Liver (tissue), 8 donors: ENCODE measurements at regions not wholly inside any gene's neighbourhood (a gene's known extent, or its start where the extent isn't known, plus 50 kb on each side); places are given as distances from the start of the nearest gene placed in this dataset.

Experiments
- DNase-seq: peaks from one replicate; pipeline ENCODE4 v3.0.0-alpha.2; 2017; ENCODE audit warnings: low spot score
- H3K27ac ChIP-seq, 2 donors: one replicate each; pipeline ENCODE4 v1.7.0; 2013; ENCODE audit warnings: inconsistent platforms in 2 of 2, low read length in 2 of 2, control low read depth in 1 of 2, low read depth in 1 of 2, mild to moderate bottlenecking in 1 of 2
- H3K27me3 ChIP-seq, 4 donors: one replicate each; pipeline versions ENCODE4 v1.6.1 to v1.7.0; 2013; ENCODE audit warnings: low read length in 3 of 4, inconsistent platforms in 1 of 4, mild to moderate bottlenecking in 1 of 4, moderate library complexity in 1 of 4; ENCODE audit not compliant: control insufficient read depth in 4 of 4, insufficient read depth in 4 of 4
- H3K36me3 ChIP-seq, 4 donors: one replicate each; pipeline versions ENCODE4 v1.6.1 to v1.7.0; 2013; ENCODE audit warnings: low read length in 3 of 4, mild to moderate bottlenecking in 3 of 4, low read depth in 1 of 4, moderate library complexity in 1 of 4; ENCODE audit not compliant: control insufficient read depth in 4 of 4, insufficient read depth in 3 of 4
- H3K4me1 ChIP-seq, 4 donors: one replicate each; pipeline versions ENCODE4 v1.6.1 to v1.7.0; 2013; ENCODE audit warnings: low read length in 3 of 4, mild to moderate bottlenecking in 3 of 4, moderate library complexity in 1 of 4; ENCODE audit not compliant: control insufficient read depth in 4 of 4, insufficient read depth in 4 of 4
- H3K4me3 ChIP-seq, 3 donors: one replicate each; pipeline versions ENCODE4 v1.6.1 to v1.7.0; 2013; ENCODE audit warnings: low read length in 3 of 3, control low read depth in 1 of 3, low read depth in 1 of 3, mild to moderate bottlenecking in 1 of 3
- H3K9ac ChIP-seq, 2 donors: one replicate each; pipeline ENCODE4 v1.7.0; 2013; ENCODE audit warnings: low read length in 2 of 2, mild to moderate bottlenecking in 2 of 2, moderate library complexity in 2 of 2, control low read depth in 1 of 2, low read depth in 1 of 2
- H3K9me3 ChIP-seq, 4 donors: one replicate each; pipeline versions ENCODE4 v1.6.1 to v1.7.0; 2013; ENCODE audit warnings: low read length in 3 of 4; ENCODE audit not compliant: control insufficient read depth in 4 of 4
- ATF3 ChIP-seq: IDR thresholded peaks from 2 replicates; pipeline ENCODE4 v1.6.1; 2016; ENCODE audit warnings: antibody characterized with exemption
- CTCF ChIP-seq: fragments of 150-350 bp; IDR thresholded peaks from 2 replicates; pipeline ENCODE4 v1.5.1; 2017; ENCODE audit warnings: improper control_type of control experiment, low read depth, low read length; ENCODE audit not compliant: missing input control
- FOXA1 ChIP-seq: IDR thresholded peaks from 2 replicates; pipeline ENCODE4 v1.6.1; 2016; ENCODE audit warnings: antibody characterized with exemption
- HNF4A ChIP-seq, 2 donors: conservative IDR thresholded peaks; 2 replicates each; pipeline ENCODE4 v1.6.1; 2016; ENCODE audit warnings: antibody characterized with exemption in 2 of 2, mild to moderate bottlenecking in 2 of 2
- JUND ChIP-seq, 2 donors: IDR thresholded peaks; 2 replicates each; pipeline ENCODE4 v1.6.1; 2016; ENCODE audit warnings: antibody characterized with exemption in 2 of 2
- MAX ChIP-seq: IDR thresholded peaks from 2 replicates; pipeline ENCODE4 v1.6.1; 2016; ENCODE audit warnings: antibody characterized with exemption
- NR2F2 ChIP-seq: IDR thresholded peaks from 2 replicates; pipeline ENCODE4 v1.6.1; 2016; ENCODE audit warnings: antibody characterized with exemption
- RAD21 ChIP-seq, 2 donors: IDR thresholded peaks; 2 replicates each; pipeline ENCODE4 v1.6.1; 2016; ENCODE audit warnings: antibody characterized with exemption in 2 of 2, mild to moderate bottlenecking in 2 of 2
- TAF1 ChIP-seq: conservative IDR thresholded peaks from 2 replicates; pipeline ENCODE4 v1.6.1; 2016; ENCODE audit warnings: antibody characterized with exemption, mild to moderate bottlenecking
- WGBS: extraction: QIAGEN DNeasy Blood & Tissue Kit; methylation state at CpG from one replicate; pipeline ENCODE4 v1.1.7; 2013; 5-methylcytosine and 5-hydroxymethylcytosine counted together
- TF ChIP-seq, protein P1 (sequence below): IDR thresholded peaks from 2 replicates; pipeline ENCODE4 v1.6.1; 2016; ENCODE audit warnings: antibody characterized with exemption, mild to moderate bottlenecking
- TF ChIP-seq, protein P2 (sequence below): IDR thresholded peaks from 2 replicates; pipeline ENCODE4 v1.6.1; 2016; ENCODE audit warnings: antibody characterized with exemption
- donor health status: healthy.
- donor health status: healthy.
- donor health status: healthy.
- donor health status: healthy.
- donor health status: healthy.

GRCh38 chr13:111652676-111653075 is 332.2 kb downstream of the TEX29 start:
- no peak for DNase-seq
- Histone ChIP-seq H3K36me3 (no peaks in the 10 kb centered on the region), H3K9ac (no peak overlapping the region), H3K4me1 (peaks cover 0 to 1% (median 0%) of the 10 kb centered on the region in 4 donors), H3K27ac (no peak overlapping the region), H3K4me3 (no peak overlapping the region), H3K9me3 (no peaks in the 10 kb centered on the region), H3K27me3 (peaks cover 0 to 2% (median 0%) of the 10 kb centered on the region in 4 donors)
- no peak for TF ChIP-seq RAD21 (IDR thresholded peaks at IDR 0.05)
- TF ChIP-seq HNF4A (conservative IDR thresholded peaks at IDR 0.05): no peak
- TF ChIP-seq JUND (IDR thresholded peaks at IDR 0.05): no peak
- no peak for TF ChIP-seq MAX
- no peak for TF ChIP-seq ATF3
- TF ChIP-seq NR2F2: no peak
- no peak for TF ChIP-seq TAF1
- TF ChIP-seq CTCF: no peak
- WGBS: 82% methylated on average over 6 of the region's 6 CpGs

GRCh38 chr13:111654531-111654930 is 334.1 kb downstream of the TEX29 start:
- H3K27me3 ChIP-seq: peaks cover 0 to 2% (median 0%) of the 10 kb centered on the region in 4 donors
- no peak overlapping the region for H3K27ac ChIP-seq
- no peak for DNase-seq
- no peaks in the 10 kb centered on the region for H3K9me3 ChIP-seq
- H3K4me1 ChIP-seq: peaks cover 0 to 3% (median 1%) of the 10 kb centered on the region in 4 donors
- no peak overlapping the region for H3K4me3 ChIP-seq
- TF ChIP-seq CTCF: no peak
- TF ChIP-seq, protein P1, sequence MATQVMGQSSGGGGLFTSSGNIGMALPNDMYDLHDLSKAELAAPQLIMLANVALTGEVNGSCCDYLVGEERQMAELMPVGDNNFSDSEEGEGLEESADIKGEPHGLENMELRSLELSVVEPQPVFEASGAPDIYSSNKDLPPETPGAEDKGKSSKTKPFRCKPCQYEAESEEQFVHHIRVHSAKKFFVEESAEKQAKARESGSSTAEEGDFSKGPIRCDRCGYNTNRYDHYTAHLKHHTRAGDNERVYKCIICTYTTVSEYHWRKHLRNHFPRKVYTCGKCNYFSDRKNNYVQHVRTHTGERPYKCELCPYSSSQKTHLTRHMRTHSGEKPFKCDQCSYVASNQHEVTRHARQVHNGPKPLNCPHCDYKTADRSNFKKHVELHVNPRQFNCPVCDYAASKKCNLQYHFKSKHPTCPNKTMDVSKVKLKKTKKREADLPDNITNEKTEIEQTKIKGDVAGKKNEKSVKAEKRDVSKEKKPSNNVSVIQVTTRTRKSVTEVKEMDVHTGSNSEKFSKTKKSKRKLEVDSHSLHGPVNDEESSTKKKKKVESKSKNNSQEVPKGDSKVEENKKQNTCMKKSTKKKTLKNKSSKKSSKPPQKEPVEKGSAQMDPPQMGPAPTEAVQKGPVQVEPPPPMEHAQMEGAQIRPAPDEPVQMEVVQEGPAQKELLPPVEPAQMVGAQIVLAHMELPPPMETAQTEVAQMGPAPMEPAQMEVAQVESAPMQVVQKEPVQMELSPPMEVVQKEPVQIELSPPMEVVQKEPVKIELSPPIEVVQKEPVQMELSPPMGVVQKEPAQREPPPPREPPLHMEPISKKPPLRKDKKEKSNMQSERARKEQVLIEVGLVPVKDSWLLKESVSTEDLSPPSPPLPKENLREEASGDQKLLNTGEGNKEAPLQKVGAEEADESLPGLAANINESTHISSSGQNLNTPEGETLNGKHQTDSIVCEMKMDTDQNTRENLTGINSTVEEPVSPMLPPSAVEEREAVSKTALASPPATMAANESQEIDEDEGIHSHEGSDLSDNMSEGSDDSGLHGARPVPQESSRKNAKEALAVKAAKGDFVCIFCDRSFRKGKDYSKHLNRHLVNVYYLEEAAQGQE: no peak
- no peak for TF ChIP-seq TAF1
- TF ChIP-seq, protein P2, sequence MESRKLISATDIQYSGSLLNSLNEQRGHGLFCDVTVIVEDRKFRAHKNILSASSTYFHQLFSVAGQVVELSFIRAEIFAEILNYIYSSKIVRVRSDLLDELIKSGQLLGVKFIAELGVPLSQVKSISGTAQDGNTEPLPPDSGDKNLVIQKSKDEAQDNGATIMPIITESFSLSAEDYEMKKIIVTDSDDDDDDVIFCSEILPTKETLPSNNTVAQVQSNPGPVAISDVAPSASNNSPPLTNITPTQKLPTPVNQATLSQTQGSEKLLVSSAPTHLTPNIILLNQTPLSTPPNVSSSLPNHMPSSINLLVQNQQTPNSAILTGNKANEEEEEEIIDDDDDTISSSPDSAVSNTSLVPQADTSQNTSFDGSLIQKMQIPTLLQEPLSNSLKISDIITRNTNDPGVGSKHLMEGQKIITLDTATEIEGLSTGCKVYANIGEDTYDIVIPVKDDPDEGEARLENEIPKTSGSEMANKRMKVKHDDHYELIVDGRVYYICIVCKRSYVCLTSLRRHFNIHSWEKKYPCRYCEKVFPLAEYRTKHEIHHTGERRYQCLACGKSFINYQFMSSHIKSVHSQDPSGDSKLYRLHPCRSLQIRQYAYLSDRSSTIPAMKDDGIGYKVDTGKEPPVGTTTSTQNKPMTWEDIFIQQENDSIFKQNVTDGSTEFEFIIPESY: no peak
- TF ChIP-seq FOXA1: no peak
- H3K9ac ChIP-seq: no peak overlapping the region
- no peaks in the 10 kb centered on the region for H3K36me3 ChIP-seq
- WGBS: 91% methylated on average over 8 of the region's 8 CpGs
